DND-41 (cell line): ENCODE measurements at regions not wholly inside any gene's neighbourhood (a gene's known extent, or its start where the extent isn't known, plus 50 kb on each side); places are given as distances from the start of the nearest gene placed in this dataset.

Experiments
- ATAC-seq: fragments of 200-7000 bp; cut with Tn5 transposase; 3 replicates; pipeline ENCODE4 v1.9.1; 2021; ENCODE audit warnings: low read depth; ENCODE audit not compliant: insufficient read depth
- DNase-seq: peaks from one replicate; pipeline ENCODE4 v3.0.0-alpha.2; 2020
- H2AFZ ChIP-seq: 2 replicates; pipeline ENCODE4 v1.6.0; 2012; ENCODE audit warnings: low read depth, low read length
- H3K27ac ChIP-seq: 2 replicates; pipeline ENCODE4 v1.5.1; 2012; ENCODE audit warnings: low read length, inconsistent platforms
- H3K27me3 ChIP-seq: fragments of 200-600 bp; sonication (generic); 2 replicates; pipeline ENCODE4 v1.6.0; 2012; ENCODE audit warnings: low read length, mild to moderate bottlenecking, inconsistent platforms; ENCODE audit not compliant: insufficient read depth, poor library complexity
- H3K36me3 ChIP-seq: 2 replicates; pipeline ENCODE4 v1.5.1; 2012; ENCODE audit warnings: low read length, inconsistent platforms; ENCODE audit not compliant: insufficient read depth
- H3K4me1 ChIP-seq: 2 replicates; pipeline ENCODE4 v1.5.1; 2012; ENCODE audit warnings: mild to moderate bottlenecking, low read length; ENCODE audit not compliant: insufficient read depth
- H3K4me2 ChIP-seq: 2 replicates; pipeline ENCODE4 v1.6.0; 2012; ENCODE audit warnings: mild to moderate bottlenecking, moderate library complexity, low read length, inconsistent platforms; ENCODE audit not compliant: insufficient read depth
- H3K4me3 ChIP-seq, 2 experiments: fragments of 200-600 bp in 1 of 2; shearing (Covaris generic) in 1 of 2; 2 replicates each; pipeline ENCODE4 v1.5.1; 2012 to 2016; ENCODE audit warnings: inconsistent platforms in 2 of 2, low read length in 2 of 2, mild to moderate bottlenecking in 2 of 2, low read depth in 1 of 2, moderate library complexity in 1 of 2
- H3K79me2 ChIP-seq: 2 replicates; pipeline ENCODE4 v1.6.0; 2012; ENCODE audit warnings: low read length, inconsistent platforms; ENCODE audit not compliant: insufficient read depth
- H3K9ac ChIP-seq: 2 replicates; pipeline ENCODE4 v1.6.0; 2012; ENCODE audit warnings: low read depth, mild to moderate bottlenecking, inconsistent platforms, low read length, moderate library complexity
- H3K9me3 ChIP-seq: 2 replicates; pipeline ENCODE4 v1.5.1; 2012; ENCODE audit warnings: low read length, moderate library complexity, mild to moderate bottlenecking, inconsistent platforms; ENCODE audit not compliant: insufficient read depth, severe bottlenecking
- H4K20me1 ChIP-seq: 2 replicates; pipeline ENCODE4 v1.6.0; 2012; ENCODE audit warnings: low read length; ENCODE audit not compliant: insufficient read depth
- CTCF ChIP-seq: IDR thresholded peaks from 2 replicates; pipeline ENCODE4 v1.5.1; 2012; ENCODE audit warnings: borderline replicate concordance, low read length, moderate library complexity, mild to moderate bottlenecking; ENCODE audit not compliant: poor library complexity, severe bottlenecking; ENCODE audit errors: extremely low read depth
- EZH2 ChIP-seq: IDR thresholded peaks from 3 replicates; pipeline ENCODE4 v1.6.1; 2012; ENCODE audit warnings: borderline replicate concordance, low read depth, mild to moderate bottlenecking, moderate library complexity, low read length, inconsistent platforms; ENCODE audit not compliant: severe bottlenecking

- Histone ChIP-seq H3K27ac (no peak overlapping the region), H3K9ac (no peak overlapping the region), H2AFZ (no peak overlapping the region)
Measured at GRCh38 chr5:126369083-126369482, 54.1 kb upstream of the GRAMD2B start.

GRCh38 chr5:126369995-126370731, 53.0 kb upstream of the GRAMD2B start:
- ATAC-seq = no peak
- no peak overlapping the region for H3K9ac ChIP-seq
- no peak for TF ChIP-seq EZH2
- TF ChIP-seq CTCF = no peak
- no peak overlapping the region for H3K4me3 ChIP-seq
- no peaks in the 10 kb centered on the region for H3K79me2 ChIP-seq
- no peaks in the 10 kb centered on the region for H3K36me3 ChIP-seq
- H3K4me1 ChIP-seq = no peaks in the 10 kb centered on the region; the same call in 1 of the 2 replicates
- no peaks in the 10 kb centered on the region for H3K9me3 ChIP-seq
- H2AFZ ChIP-seq = no peak overlapping the region
- peaks cover 2% of the 10 kb centered on the region for H3K27me3 ChIP-seq
- H3K27ac ChIP-seq = no peak overlapping the region
- DNase-seq = no peak
- H3K4me2 ChIP-seq = no peak overlapping the region
- H4K20me1 ChIP-seq = no peaks in the 10 kb centered on the region

More at GRCh38 chr5:126369083-126369482, 54.1 kb upstream of the GRAMD2B start:
- ATAC-seq (no peak), DNase-seq (no peak)
- Histone ChIP-seq H3K4me1 (no peaks in the 10 kb centered on the region; the same call in 1 of the 2 replicates), H4K20me1 (no peaks in the 10 kb centered on the region), H3K4me2 (no peak overlapping the region), H3K9me3 (no peaks in the 10 kb centered on the region), H3K36me3 (no peaks in the 10 kb centered on the region), H3K79me2 (no peaks in the 10 kb centered on the region), H3K4me3 (no peak overlapping the region), H3K27me3 (peaks cover 2% of the 10 kb centered on the region)
- TF ChIP-seq EZH2 (no peak), CTCF (no peak)

GRCh38 chr5:126370796-126371718, 52.2 kb upstream of the GRAMD2B start:
- Histone ChIP-seq H3K4me1 (no peaks in the 10 kb centered on the region; the same call in 1 of the 2 replicates), H3K9ac (no peak overlapping the region), H3K36me3 (no peaks in the 10 kb centered on the region), H4K20me1 (no peaks in the 10 kb centered on the region), H3K4me3 (no peak overlapping the region), H3K9me3 (no peaks in the 10 kb centered on the region), H3K4me2 (no peak overlapping the region), H3K79me2 (no peaks in the 10 kb centered on the region), H3K27me3 (peaks cover 2% of the 10 kb centered on the region), H2AFZ (no peak overlapping the region), H3K27ac (no peak overlapping the region)
- TF ChIP-seq CTCF = no peak
- TF ChIP-seq EZH2 = no peak
- no peak for ATAC-seq
- no peak for DNase-seq
